GM21529 (cell line): ENCODE measurements at regions not wholly inside any gene's neighbourhood (a gene's known extent, or its start where the extent isn't known, plus 50 kb on each side); places are given as distances from the start of the nearest gene placed in this dataset.
"Not testable (repeated sequence)": the region's sequence is repeated elsewhere in the genome, so short reads cannot be mapped to it uniquely, and the experiment has no call there.

Experiments
- ATAC-seq: cut with Tn5 transposase; IDR thresholded peaks from one replicate; pipeline ENCODE4 v1.9.1; 2021; ENCODE audit not compliant: unreplicated experiment

GRCh38 chr2:75326645-75327044 is 127.3 kb upstream of the TACR1 start:
- ATAC-seq, result no peak

DNA sequence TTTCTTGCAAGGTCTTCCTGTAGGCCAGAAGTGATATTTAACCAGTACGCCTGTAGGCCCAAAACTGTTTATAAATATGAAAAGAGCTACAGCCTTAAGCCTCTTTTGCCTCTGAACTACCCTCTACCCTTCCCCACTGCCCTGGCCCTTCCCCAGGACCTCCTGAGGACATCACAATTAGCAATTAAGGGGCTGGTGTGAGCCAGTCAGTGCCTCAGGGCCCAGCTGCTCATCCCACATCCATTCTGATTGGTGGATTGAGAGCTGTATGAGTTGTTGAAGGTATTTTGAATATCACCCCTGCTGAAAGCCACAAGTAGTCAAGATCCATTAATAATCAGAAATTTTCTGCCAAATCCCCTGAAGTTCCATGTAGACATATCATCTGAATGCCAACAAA is 126.3 kb upstream of the TACR1 start:
- ATAC-seq, result no peak

DNA sequence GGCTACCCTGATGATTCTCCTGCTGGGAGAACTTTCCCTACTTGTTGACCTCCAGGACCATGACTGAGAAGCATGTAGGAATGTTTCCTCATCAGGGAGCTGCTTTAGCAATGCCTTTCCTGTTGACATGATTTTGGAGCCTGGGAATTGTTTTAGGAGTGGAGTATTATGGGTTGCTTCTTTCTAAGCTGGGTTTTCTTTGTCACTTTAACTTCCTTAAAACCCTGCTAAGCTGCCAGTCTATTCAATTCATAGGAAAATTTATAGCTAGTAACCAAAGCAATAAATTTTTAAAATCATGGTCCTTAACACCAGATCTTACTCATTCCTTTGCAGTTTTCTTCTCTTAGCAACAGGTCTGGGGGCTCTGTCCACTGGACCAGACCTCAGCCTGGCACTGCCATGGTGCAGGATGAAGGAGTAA is 125.6 kb upstream of the TACR1 start:
- no peak for ATAC-seq

DNA sequence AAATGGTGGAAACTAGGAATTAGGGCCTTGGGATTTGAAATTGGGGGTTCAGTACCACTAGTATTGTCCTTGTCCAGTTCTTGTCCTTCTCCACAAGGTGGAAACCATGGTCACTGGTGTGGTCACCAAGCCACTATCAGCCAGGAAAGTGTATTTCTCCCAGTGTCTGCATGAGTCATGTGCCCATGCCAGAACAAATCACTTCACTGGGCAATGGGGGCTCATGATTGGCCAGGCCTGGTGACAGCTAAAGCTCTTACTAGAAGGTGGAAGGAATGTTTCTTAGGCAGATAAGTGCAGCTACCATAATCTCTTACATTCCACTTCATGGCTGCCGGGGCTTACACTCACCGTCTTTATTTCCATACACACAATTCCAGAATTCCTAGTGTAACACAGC is 124.8 kb upstream of the TACR1 start:
- ATAC-seq, result no peak

DNA sequence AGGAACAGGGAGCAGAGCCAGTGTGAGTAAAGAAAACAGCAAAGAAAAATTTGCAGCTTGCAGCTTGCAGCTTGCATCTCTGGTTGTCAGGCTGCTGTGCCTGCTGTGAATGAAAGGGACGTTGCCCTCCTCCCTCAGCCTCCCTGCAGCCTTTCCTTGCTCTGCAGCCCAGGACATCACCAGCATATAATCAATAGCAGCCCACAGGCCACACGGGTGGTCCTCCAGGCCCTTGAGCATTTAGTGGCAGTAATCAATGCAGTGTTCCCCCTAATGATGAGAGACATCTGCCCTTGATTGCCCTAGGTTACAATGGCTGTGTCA is 122.2 kb upstream of the TACR1 start:
- no peak for ATAC-seq

DNA sequence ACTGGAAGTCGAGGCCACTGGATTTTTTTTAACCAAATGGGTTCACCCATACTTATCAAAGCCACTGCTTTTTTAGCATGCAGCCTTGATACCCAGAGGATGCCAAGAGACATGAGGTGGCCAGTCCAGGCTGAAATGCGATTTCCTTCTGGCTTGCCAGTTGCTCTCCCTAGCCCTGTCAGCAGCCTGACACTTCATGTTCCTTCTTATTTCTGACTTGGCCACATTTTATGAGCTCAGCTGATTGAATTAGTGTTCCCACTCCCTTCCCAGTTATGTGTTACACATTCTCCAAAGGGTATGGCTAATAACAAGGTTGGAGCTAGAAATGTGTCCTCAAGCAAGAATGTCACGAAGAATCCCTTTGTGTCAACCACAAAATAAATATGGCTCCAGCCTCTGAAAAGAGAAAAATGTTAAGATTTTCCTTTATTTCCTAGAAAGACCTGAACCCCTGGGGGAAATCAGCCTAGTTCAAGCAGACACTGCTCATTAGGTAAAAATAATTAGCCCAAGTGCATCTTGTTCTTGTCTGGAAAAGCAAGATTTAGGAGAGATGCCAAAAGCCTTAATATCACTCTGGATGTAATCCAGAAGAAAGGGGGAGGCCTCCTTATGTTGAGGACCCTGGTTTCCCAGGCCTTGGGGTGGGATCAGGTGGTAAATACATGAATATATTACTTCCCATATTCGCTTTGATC is 121.7 kb upstream of the TACR1 start:
- no peak for ATAC-seq

DNA sequence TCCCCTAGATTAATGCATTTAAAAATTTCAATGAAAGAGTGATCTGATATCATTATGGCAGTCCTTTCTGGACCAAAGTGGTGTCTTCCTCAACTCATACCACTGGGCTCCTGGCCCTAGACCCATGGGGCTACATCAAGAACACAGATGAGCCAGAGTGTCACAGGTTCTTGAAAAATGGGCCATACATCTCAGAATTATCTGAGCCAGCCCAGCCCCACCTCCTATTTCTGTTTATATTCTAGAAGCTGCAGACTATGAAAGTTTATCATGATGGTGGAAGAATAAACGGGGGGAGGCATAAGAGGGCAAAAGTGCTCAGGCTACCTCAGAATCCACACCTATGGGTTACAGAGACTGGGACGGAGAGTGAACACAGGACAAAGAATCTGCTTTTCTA is 120.6 kb upstream of the TACR1 start:
- no peak for ATAC-seq

DNA sequence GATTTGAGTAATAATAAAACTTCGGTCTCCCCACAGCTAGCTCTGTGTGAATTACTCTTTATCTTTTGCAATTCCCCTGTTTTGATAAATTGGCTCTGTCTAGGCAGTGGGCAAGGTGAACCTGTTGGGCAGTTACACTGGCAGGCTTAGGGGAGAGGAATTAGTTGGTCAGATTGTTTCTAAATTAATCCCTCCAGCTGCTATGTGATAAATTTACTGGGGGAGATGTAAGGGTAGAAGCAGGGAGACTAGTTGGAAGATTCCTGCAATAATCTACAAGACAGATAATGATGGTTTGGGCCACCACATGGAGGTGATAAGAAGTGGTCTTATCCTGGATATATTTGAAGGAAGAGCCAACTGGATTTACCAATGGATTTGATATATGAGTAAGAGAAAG is 118.5 kb upstream of the TACR1 start:
- no peak for ATAC-seq

DNA sequence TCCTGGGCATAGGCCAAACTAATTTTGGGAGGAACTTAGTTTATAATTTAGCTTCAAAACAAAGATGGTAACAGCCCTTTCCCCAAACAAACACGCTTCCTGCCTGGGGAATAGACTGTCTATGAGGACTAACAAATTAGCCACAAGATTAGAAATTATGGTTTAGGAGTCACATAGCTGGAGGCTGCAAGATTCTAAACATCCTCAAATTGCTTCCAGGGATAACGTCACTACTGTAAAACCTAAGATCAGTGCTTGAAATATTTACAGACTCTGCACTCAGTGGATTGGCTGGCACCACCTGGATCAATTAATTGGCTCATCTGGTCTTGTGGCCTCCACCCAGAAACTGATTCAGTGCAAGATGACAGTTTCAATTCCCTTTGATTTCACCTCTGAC is 118.0 kb upstream of the TACR1 start:
- no peak for ATAC-seq

DNA sequence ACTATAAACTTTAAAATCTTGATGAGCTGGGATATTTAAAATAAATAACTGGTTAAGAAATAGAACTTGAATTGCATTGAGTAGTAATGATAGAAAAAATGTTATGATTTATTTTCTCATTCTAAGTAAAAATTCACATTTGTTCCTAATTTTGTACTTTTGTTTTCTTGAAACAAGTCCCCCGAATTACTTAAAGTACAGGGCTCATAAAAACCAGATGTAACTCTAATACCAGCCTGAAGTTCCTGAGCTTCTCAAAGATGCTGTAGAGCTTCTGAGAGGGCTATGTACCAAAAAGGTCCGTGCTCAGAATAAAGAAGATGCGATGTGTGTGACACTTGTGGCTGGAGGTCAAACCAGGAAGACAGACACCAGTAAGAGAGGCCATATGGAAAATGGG is 116.1 kb upstream of the TACR1 start:
- ATAC-seq, result no peak

DNA sequence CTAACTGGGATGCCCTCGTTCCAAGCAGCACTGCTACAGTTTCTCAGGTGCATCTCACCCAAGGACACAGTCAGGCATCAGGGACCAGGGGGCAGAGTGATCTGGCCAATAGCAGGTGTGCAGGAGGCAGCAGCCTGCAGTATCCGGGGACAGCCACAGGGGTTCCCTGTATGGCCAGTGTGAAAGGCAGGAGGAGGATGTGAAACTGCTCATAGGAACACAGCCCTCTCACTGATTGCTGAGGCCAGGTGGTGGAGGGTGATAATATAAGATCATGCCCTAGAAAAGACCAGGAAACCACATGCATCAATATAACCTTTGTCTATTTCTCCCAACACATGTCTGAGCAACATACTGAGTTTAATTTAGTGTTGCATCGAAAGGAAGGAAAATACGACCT is 112.7 kb upstream of the TACR1 start:
- peak; percentile 100 for ATAC-seq

DNA sequence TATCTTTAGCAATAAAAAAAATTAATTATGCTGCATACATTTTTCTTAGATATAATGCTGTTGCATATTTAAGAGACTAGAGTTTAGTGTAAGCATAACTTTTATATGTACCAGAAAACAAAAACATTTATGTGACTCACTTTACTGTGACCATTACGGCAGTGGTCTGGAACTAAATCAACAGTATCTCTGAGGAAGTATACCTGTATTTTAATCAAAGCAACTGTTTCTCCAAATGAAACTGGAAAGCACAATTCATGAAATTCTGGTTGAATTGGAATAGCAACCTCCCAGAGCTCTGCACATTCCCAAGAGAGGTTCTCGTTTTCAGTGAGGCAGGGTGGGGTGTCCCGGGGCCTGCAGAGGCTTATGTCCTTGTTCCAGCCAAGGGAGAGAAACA is 112.2 kb upstream of the TACR1 start:
- ATAC-seq, result no peak

DNA sequence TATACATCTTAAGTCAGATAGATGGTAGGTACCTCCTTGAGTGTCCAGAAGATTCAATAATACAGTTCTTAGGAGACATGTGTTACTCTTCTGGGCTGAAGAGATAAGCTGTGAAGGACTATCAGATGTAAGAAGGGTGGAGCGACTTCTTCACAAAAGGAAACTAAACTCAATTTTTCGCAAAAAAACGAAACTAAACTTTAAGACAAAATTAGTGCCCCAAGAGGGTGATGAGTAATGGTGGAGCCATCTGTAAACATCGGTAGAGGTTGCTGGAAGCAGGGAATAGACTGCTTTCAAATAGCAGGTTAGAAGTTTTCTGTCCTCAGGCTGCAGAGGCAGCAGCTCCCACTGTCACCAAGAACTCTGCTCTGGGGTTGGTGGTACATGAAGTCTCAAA is 111.6 kb upstream of the TACR1 start:
- no peak for ATAC-seq

DNA sequence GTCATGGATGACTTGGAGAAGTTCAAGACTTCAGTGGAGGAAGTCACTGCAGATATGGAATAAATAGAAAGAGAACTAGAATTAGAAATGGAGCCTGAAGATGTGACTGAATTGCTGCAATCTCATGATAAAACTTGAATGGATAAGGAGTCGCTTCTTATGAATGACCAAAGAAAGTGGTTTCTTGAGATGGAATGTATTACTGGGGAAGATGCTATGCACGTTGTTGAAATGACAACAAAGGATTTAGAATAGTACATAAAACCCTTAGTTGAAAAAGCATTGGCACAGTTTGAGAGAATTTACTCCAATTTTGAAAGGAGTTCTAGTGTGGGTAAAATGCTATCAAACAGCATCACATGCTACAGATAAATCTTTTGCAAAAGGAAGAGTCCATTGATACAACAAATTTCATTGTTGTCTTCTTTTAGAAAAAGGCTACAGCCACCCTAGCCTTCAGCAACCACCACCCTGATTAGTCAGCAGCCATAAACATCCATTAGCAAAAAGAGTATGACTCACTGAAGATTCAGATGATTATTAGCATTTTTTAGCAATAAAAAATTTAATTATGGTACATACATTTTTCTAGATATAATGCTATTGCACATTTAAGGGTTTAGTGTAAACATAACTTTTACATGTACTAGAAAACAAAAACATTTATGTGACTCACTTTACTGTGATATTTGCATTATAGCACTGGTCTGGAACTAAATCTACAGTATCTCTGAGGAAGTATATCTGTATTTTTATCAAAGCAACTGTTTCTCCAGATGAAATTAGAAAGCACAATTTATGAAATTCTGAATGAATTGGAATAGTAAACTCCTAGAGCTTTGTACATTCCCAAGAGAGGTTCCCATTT is 110.5 kb upstream of the TACR1 start:
- no peak for ATAC-seq

GRCh38 chr2:75303227-75303626 is 103.9 kb upstream of the TACR1 start:
- no peak for ATAC-seq

DNA sequence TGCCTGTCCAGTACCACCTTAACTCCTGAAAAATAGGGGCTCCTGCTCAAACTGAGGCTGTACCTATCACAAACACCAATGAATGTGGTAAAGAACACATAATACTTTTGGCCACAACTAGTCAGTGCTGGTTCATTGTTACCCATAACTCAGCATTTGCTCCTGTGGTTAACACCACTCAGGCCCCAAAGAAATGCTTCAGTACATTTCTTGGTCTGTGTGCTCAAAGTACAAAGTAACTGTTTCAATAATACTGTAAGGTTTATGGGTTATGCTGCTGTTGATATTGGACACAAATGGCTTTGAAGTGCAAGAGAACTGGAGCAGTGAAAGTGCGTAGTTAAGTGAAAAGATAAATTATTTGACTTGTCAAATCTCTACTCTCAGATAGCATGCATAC is 95.0 kb upstream of the TACR1 start:
- no peak for ATAC-seq

DNA sequence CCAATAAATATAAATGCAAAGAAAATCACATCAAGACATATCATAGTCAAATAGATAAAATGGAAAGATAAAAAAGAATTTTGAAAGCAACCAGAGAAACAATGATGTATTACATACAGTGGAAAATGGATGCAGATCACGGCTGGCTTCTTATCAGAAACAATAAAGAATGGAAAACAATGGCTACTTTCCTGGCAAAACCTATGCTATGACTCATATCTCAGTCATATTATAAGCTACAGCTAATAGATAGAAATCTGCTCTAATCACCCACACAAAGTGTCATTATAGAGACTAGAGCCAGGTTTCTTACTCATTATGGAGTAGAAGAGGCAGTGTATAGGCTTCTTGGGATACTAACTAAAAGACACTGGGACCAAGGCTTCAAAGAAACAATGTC is 93.5 kb upstream of the TACR1 start:
- ATAC-seq, result no peak

- no peak for ATAC-seq
Measured at GRCh38 chr2:75290600-75291150, 91.4 kb upstream of the TACR1 start.

DNA sequence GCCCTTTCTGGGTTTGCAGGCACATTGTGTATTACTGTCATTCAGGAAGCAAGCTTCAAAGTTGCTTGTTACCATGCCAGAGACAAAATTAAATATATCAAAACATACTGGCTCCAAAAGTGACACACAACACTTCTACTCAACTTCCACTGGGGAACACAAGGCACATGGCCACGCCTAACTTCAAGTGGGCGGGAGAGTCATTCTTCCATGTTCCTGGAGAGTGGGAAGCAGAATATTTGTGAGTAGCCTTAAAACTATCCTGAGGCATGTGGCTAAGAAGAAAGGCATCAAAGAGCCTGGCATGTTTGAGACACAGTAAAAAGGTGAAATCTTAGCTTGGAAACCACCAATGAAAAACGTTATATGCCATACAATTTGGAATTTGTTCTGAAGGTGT is 90.5 kb upstream of the TACR1 start:
- no peak for ATAC-seq

GRCh38 chr2:75289178-75289577 is 89.9 kb upstream of the TACR1 start:
- not testable (repeated sequence) for ATAC-seq

DNA sequence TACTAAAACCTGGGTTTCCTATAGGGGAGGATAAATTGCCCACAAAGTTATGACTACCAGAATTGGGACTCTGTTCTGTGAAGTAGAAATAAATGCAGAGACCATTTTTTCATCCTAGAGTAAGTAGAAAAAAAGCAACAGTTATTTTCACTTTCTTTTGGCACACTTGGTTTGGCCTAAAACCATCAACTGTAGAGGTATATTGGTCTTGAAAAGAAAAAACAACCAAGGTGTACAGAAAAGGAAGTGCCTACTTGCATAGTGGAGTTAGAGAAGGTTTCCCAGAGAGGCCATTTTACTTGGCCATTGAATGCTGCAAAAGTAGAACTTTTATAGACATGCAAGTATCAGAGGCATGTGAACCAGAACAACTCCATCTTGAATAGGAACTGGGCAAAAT is 89.4 kb upstream of the TACR1 start:
- peak; percentile 54 for ATAC-seq

DNA sequence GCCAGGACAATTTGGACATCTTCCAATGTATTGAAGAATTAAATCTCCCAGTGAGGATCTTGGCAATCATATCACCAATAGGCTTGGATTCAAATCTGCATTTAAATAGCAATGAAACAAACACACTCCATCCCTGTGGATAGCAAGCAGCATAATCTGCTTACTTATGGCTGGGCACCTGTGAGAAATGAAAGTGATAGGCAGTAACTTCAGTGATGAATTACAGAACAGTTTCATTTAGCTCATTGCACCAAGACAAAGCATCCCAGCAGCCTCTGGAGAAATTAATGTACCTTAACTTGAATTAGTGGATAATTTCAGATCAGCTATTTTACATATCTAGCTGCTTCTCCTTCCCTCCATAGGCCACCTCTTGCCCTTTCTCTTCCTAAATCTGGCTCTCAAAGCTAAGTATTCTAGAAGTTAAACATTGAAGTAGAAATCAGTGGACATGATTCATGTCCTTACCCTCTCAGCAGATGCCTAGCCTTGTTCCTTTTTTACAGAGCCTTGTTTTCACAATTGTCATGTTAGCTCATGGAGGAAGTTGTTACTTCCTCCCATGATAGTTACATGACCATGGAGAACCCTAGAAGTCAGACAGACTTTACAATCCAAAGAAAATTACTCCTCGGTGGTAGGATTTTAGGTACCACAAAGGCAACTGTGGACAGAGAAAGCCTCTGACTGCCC is 88.5 kb upstream of the TACR1 start:
- ATAC-seq, result peak; percentile 72
